ENCODE measurements at regions not wholly inside any gene's neighbourhood (a gene's known extent, or its start where the extent isn't known, plus 50 kb on each side); places are given as distances from the start of the nearest gene placed in this dataset.

DNA sequence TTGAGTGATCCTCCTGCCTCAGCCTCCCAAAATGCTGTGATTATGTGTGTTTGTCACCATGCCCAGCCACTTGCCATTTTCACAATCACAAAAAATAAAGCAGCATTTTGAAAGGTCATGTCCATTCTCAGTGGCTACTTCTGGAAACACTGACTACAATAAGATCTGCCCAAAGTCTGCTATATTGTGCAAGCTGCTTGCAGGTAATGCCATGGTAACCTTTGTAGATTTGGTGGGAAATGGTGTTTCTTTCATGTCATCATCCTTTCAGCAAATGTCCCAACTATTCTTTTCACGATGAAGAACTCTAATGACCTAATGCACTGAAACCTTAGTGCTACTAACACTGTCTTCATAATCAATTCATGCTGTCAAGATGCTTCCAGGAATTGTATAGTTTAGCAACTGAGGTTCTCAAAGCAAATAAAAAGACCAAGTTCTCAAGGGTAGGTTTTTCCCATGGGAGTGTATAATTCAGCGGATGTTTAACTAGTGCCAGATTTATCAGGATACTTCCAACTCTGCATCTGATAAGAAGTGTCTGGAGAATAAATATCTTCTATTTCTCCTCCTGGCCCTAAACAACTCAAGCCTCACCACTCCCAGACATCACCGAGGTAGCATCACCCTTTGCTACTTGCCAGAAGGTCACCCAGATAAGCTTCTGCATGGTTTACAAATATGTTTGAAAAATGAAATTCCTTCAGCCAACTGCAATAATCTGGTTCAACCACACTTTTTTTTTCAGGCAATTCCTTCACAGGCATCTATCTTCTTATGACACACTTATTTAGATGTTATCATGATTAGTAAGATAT is 132.0 kb upstream of the ZC3H11B start:
- no peak overlapping the region for H3K4me3 ChIP-seq
- ATAC-seq = no peak
- no peaks in the 10 kb centered on the region for H3K9me3 ChIP-seq
- no peaks in the 10 kb centered on the region for H3K27me3 ChIP-seq
- no peaks in the 10 kb centered on the region for H3K36me3 ChIP-seq
- TF ChIP-seq POLR2A (IDR thresholded peaks at IDR 0.05) (no peak), CTCF (IDR thresholded peaks at IDR 0.05 in 4 of 5, conservative IDR thresholded peaks at IDR 0.05 in 1 of 5) (no peak)
- in situ Hi-C loops (cut with MboI; ENCODE audit: low sequenced_read_pairs in 4 of 4) = loop anchor here in 1 of 4 donors (10.0 kb wide), 1 partner anchor 70 kb away; no protein-coding TSS in a partner anchor
- no peaks in the 10 kb centered on the region for H3K4me1 ChIP-seq
- H3K27ac ChIP-seq = no peak overlapping the region
- intact Hi-C loops (cut with DNase I; ENCODE audit: low total_unique reads) = no loop called here
- no peak for DNase-seq

DNA sequence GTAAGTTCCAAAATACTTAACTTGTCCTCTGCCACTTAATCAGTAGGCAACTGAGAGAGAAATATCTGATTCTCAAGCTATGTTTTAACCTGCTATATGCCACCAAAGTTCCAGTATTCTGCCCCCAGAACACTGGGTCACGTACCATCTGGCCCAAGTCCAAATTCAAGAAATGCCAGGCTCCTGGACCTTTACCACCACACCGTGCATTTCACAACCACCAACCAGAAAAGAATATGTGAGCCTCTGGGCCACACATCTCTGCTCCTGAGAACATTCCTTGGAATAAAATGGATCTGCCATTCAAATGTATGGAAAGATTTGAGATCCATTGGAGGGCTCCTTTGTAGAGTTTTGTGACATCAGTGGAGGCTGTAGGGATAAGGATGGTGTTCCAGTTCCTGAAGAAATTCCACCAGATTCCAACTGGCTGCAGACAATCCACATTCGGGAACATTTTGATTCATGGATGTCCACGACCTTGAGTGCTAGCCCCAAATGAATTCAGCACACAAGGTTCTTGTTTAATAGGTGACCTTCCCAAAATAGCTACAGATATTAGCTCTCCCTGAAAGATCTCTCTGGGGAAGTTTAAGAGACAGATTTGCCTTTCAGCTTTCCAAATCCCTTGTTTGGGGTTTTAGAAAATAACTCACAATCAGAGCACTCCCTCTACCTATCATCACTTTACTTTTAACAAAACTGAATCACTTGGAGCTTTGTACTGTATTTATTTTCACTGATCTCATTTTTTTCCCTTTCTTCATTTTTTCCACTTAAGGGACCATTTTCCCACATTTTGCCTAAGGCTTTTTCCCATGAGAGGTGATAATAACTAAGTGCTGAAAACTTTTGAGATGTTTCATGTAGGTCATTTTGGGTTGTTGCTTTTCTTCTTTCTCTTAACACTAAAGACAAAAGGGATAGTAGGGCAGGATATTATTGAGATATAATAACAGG is 128.4 kb upstream of the ZC3H11B start:
- Histone ChIP-seq H3K36me3 (no peaks in the 10 kb centered on the region), H3K27ac (no peak overlapping the region), H3K4me1 (no peaks in the 10 kb centered on the region), H3K27me3 (no peaks in the 10 kb centered on the region), H3K4me3 (no peak overlapping the region), H3K9me3 (no peaks in the 10 kb centered on the region)
- in situ Hi-C loops (cut with MboI; ENCODE audit: low sequenced_read_pairs in 4 of 4) = loop anchor here in 1 of 4 donors (10.0 kb wide), 1 partner anchor 74 kb away; no protein-coding TSS in a partner anchor
- DNase-seq (no peak), ATAC-seq (no peak)
- intact Hi-C loops (cut with DNase I; ENCODE audit: low total_unique reads) = no loop called here
- TF ChIP-seq CTCF (IDR thresholded peaks at IDR 0.05 in 4 of 5, conservative IDR thresholded peaks at IDR 0.05 in 1 of 5) = no peak
- TF ChIP-seq POLR2A (IDR thresholded peaks at IDR 0.05) = no peak

- no peaks in the 10 kb centered on the region for H3K27me3 ChIP-seq
- DNase-seq (no peak), ATAC-seq (no peak)
- no peaks in the 10 kb centered on the region for H3K4me1 ChIP-seq
- intact Hi-C loops (cut with DNase I; ENCODE audit: low total_unique reads) = no loop called here
- no peaks in the 10 kb centered on the region for H3K9me3 ChIP-seq
- in situ Hi-C loops (cut with MboI; ENCODE audit: low sequenced_read_pairs in 4 of 4) = no loop called here
- no peak overlapping the region for H3K27ac ChIP-seq
- no peak overlapping the region for H3K4me3 ChIP-seq
- TF ChIP-seq CTCF (IDR thresholded peaks at IDR 0.05 in 4 of 5, conservative IDR thresholded peaks at IDR 0.05 in 1 of 5) (no peak), POLR2A (IDR thresholded peaks at IDR 0.05) (no peak)
- no peaks in the 10 kb centered on the region for H3K36me3 ChIP-seq
Observed at GRCh38 chr1:219733511-219734174, 120.7 kb upstream of the ZC3H11B start.

GRCh38 chr1:219732814-219733491 is 120.0 kb upstream of the ZC3H11B start:
- no peak overlapping the region for H3K4me3 ChIP-seq
- TF ChIP-seq POLR2A (IDR thresholded peaks at IDR 0.05) (no peak), CTCF (IDR thresholded peaks at IDR 0.05 in 4 of 5, conservative IDR thresholded peaks at IDR 0.05 in 1 of 5) (no peak)

More at GRCh38 chr1:219732814-219733491, 120.0 kb upstream of the ZC3H11B start:
- H3K27ac ChIP-seq = no peak overlapping the region
- in situ Hi-C loops (cut with MboI; ENCODE audit: low sequenced_read_pairs in 4 of 4) (no loop called here), intact Hi-C loops (cut with DNase I; ENCODE audit: low total_unique reads) (no loop called here)
- no peaks in the 10 kb centered on the region for H3K27me3 ChIP-seq
- ATAC-seq = no peak
- H3K9me3 ChIP-seq = no peaks in the 10 kb centered on the region
- H3K4me1 ChIP-seq = no peaks in the 10 kb centered on the region
- no peaks in the 10 kb centered on the region for H3K36me3 ChIP-seq
- DNase-seq = no peak
